Keratinocyte (primary cell): ENCODE measurements at regions not wholly inside any gene's neighbourhood (a gene's known extent, or its start where the extent isn't known, plus 50 kb on each side); places are given as distances from the start of the nearest gene placed in this dataset.

Experiments used
- DNase-seq: peaks from one replicate; pipeline ENCODE4 v3.0.0-alpha.2; 2011; ENCODE audit warnings: low read depth, missing footprints, low spot score
- FAIRE-seq: peaks from 2 replicates; lab custom pipeline; 2011; peaks lifted over from hg19 to GRCh38; lab: Jason Lieb, UNC
- H2AFZ ChIP-seq: 2 replicates; pipeline ENCODE4 v1.6.0; 2012; ENCODE audit warnings: low read length, control low read depth, inconsistent platforms; ENCODE audit not compliant: control insufficient read depth
- H3K27ac ChIP-seq: 2 replicates; pipeline ENCODE4 v1.5.1; 2011; ENCODE audit warnings: low read length; ENCODE audit not compliant: control insufficient read depth, insufficient read depth
- H3K27me3 ChIP-seq: 3 replicates; pipeline ENCODE4 v1.6.0; 2011; ENCODE audit warnings: low read length; ENCODE audit not compliant: control insufficient read depth, insufficient read depth; ENCODE audit errors: extremely low read depth
- H3K36me3 ChIP-seq, 2 experiments: 2 replicates in 1 of 2; 3 replicates in 1 of 2; pipeline ENCODE4 v1.5.1; 2011; ENCODE audit warnings: low read length in 2 of 2, mild to moderate bottlenecking in 1 of 2; ENCODE audit not compliant: control insufficient read depth in 2 of 2, insufficient read depth in 2 of 2; ENCODE audit errors: extremely low read depth in 1 of 2
- H3K4me1 ChIP-seq: 3 replicates; pipeline ENCODE4 v1.5.1; 2011; ENCODE audit warnings: low read length; ENCODE audit not compliant: control insufficient read depth, insufficient read depth; ENCODE audit errors: extremely low read depth
- H3K4me2 ChIP-seq: 3 replicates; pipeline ENCODE4 v1.6.0; 2011; ENCODE audit warnings: low read depth, low read length; ENCODE audit not compliant: control insufficient read depth, insufficient read depth; ENCODE audit errors: extremely low read depth
- H3K4me3 ChIP-seq, 3 experiments: fragments of 200-600 bp in 1 of 3; sonication (generic) in 1 of 3; 2 replicates in 2 of 3; 3 replicates in 1 of 3; pipeline ENCODE4 v1.5.1; 2011 to 2016; ENCODE audit warnings: low read length in 3 of 3, mild to moderate bottlenecking in 3 of 3, control low read depth in 2 of 3, inconsistent platforms in 1 of 3, low read depth in 1 of 3, mixed read lengths in 1 of 3, mixed run types in 1 of 3, moderate library complexity in 1 of 3; ENCODE audit not compliant: control insufficient read depth in 2 of 3, insufficient read depth in 2 of 3; ENCODE audit errors: extremely low read depth in 1 of 3
- H3K79me2 ChIP-seq: 2 replicates; pipeline ENCODE4 v1.6.0; 2012; ENCODE audit warnings: low read length; ENCODE audit not compliant: control insufficient read depth, insufficient read depth
- H3K9ac ChIP-seq: 3 replicates; pipeline ENCODE4 v1.6.0; 2011; ENCODE audit warnings: low read length; ENCODE audit not compliant: control insufficient read depth, insufficient read depth; ENCODE audit errors: extremely low read depth
- H3K9me1 ChIP-seq: 3 replicates; pipeline ENCODE4 v1.6.0; 2011; ENCODE audit warnings: low read length; ENCODE audit not compliant: control insufficient read depth, insufficient read depth; ENCODE audit errors: extremely low read depth
- H3K9me3 ChIP-seq: 2 replicates; pipeline ENCODE4 v1.5.1; 2012; ENCODE audit warnings: low read depth, low read length; ENCODE audit not compliant: control insufficient read depth
- H4K20me1 ChIP-seq: 3 replicates; pipeline ENCODE4 v1.6.0; 2011; ENCODE audit warnings: low read length; ENCODE audit not compliant: control insufficient read depth, insufficient read depth; ENCODE audit errors: extremely low read depth
- CTCF ChIP-seq, 3 experiments: IDR thresholded peaks in 1 of 3; conservative IDR thresholded peaks in 1 of 3; optimal IDR thresholded peaks in 1 of 3; 2 replicates in 2 of 3; 3 replicates in 1 of 3; pipeline versions ENCODE3 to v1.5.1; 2011; ENCODE audit warnings: low read length in 3 of 3, mild to moderate bottlenecking in 3 of 3, moderate library complexity in 2 of 3, control low read depth in 1 of 3, inconsistent platforms in 1 of 3; ENCODE audit not compliant: insufficient read depth in 2 of 3; ENCODE audit errors: extremely low read depth in 1 of 3
- EZH2 ChIP-seq: IDR thresholded peaks from one replicate; pipeline ENCODE4 v1.6.1; 2012; ENCODE audit warnings: inconsistent platforms, mild to moderate bottlenecking, low read length, moderate library complexity
- dilution Hi-C: fragments of 300-500 bp; cut with MboI; formaldehyde crosslinking; loops from one replicate; pipeline ENCODE4 v1.7.0; 2020; ENCODE audit warnings: low sequenced_read_pairs; ENCODE audit not compliant: extremely low pct_ligation_motif_present

- DNase-seq = no peak
- Histone ChIP-seq H3K9ac (no peak overlapping the region), H3K36me3 (no peaks in the 10 kb centered on the region), H4K20me1 (no peaks in the 10 kb centered on the region), H3K79me2 (no peaks in the 10 kb centered on the region), H3K4me2 (no peak overlapping the region), H3K4me3 (no peak overlapping the region), H3K27me3 (no peaks in the 10 kb centered on the region), H2AFZ (no peak overlapping the region), H3K9me1 (no peaks in the 10 kb centered on the region), H3K27ac (no peak overlapping the region), H3K9me3 (no peaks in the 10 kb centered on the region), H3K4me1 (peaks cover 10% of the 10 kb centered on the region)
- dilution Hi-C loops = no loop called here
- FAIRE-seq = peak; percentile 93
- no peak for TF ChIP-seq CTCF (optimal IDR thresholded peaks at IDR 0.05 in 1 of 3, IDR thresholded peaks at IDR 0.05 in 1 of 3, conservative IDR thresholded peaks at IDR 0.05 in 1 of 3; ENCODE audit: extremely low read depth in 1 of 3, insufficient read depth in 2 of 3, low read length in 3 of 3)
Observed at GRCh38 chr20:9945408-9945807, 89.4 kb upstream of the ANKEF1 start.

DNA sequence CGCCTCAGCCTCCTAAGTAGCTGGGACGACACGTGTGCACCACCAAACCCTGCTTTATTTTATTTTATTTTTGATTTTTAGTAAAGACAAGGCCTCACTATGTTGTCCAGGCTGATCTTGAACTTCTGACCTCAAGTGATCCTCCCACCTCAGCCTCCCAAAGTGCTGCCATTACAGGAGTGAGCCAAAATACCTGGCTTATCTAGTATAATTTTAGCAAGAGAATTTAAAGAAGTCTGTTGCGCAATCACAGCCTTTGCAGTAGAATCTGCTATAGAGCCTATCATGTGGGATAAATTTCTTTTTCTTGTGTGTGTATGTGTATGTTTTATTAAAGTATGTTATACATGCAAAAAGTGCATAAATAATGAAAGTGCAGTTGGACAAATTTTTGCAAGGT lies 92.1 kb upstream of the ANKEF1 start:
- Histone ChIP-seq H3K9ac (no peak overlapping the region), H4K20me1 (no peaks in the 10 kb centered on the region), H3K79me2 (no peaks in the 10 kb centered on the region), H3K9me1 (no peaks in the 10 kb centered on the region), H3K4me1 (peaks cover 10% of the 10 kb centered on the region), H3K4me2 (no peak overlapping the region), H3K4me3 (no peak overlapping the region), H3K36me3 (no peaks in the 10 kb centered on the region), H2AFZ (no peak overlapping the region), H3K9me3 (no peaks in the 10 kb centered on the region), H3K27ac (no peak overlapping the region), H3K27me3 (no peaks in the 10 kb centered on the region)
- no peak for TF ChIP-seq EZH2
- TF ChIP-seq CTCF (optimal IDR thresholded peaks at IDR 0.05 in 1 of 3, IDR thresholded peaks at IDR 0.05 in 1 of 3, conservative IDR thresholded peaks at IDR 0.05 in 1 of 3; ENCODE audit: extremely low read depth in 1 of 3, insufficient read depth in 2 of 3, low read length in 3 of 3) = no peak
- dilution Hi-C loops = no loop called here
- no peak for DNase-seq
- no peak for FAIRE-seq
